Iris pigment epithelial cell (primary cell): ENCODE measurements at regions not wholly inside any gene's neighbourhood (a gene's known extent, or its start where the extent isn't known, plus 50 kb on each side); places are given as distances from the start of the nearest gene placed in this dataset.
"Not testable (repeated sequence)": the region's sequence is repeated elsewhere in the genome, so short reads cannot be mapped to it uniquely, and the experiment has no call there.

Experiments
- DNase-seq: peaks from one replicate; pipeline ENCODE4 v3.0.0-alpha.2; 2011; ENCODE audit warnings: low read depth

DNA sequence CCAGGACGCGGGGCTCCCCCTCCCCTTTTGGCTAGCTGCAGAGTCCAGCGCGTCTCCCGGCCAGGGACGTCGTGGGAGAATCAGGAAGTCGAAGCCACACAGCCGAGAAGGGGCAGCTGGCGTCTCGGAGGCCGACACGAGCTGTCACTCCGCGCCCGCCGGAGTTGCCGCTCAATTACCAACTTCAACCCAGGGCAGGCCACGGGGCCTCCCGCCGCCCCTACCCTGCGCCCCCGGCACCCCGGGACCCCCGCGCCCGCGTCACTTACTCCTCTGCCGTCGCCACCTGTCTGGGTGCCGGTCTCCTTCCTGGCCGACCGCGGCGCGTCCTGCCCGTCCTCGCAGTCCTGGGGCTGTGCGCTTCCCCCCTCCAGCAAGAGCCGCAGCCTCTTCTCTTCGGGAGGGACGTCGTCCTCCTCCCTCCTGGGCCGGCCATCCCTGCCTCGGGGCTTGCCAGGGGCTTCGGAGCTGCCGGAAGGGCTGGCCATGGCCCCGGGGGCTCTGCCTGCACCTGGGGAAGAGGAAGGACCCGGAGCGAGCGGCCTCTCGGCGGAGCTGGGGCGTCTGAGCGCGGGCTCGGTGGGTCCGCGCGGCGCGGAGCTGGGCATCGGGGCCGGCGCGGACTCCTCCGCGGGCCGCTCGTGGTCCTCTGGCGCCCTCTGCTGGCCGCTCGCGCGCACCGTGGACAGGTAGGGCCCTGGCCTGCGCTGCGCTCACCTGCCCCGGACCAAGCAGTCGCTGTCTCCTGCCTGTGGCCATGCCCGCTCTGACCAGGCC lies 65.6 kb upstream of the CLEC6A start:
- DNase-seq: not testable (repeated sequence)

DNA sequence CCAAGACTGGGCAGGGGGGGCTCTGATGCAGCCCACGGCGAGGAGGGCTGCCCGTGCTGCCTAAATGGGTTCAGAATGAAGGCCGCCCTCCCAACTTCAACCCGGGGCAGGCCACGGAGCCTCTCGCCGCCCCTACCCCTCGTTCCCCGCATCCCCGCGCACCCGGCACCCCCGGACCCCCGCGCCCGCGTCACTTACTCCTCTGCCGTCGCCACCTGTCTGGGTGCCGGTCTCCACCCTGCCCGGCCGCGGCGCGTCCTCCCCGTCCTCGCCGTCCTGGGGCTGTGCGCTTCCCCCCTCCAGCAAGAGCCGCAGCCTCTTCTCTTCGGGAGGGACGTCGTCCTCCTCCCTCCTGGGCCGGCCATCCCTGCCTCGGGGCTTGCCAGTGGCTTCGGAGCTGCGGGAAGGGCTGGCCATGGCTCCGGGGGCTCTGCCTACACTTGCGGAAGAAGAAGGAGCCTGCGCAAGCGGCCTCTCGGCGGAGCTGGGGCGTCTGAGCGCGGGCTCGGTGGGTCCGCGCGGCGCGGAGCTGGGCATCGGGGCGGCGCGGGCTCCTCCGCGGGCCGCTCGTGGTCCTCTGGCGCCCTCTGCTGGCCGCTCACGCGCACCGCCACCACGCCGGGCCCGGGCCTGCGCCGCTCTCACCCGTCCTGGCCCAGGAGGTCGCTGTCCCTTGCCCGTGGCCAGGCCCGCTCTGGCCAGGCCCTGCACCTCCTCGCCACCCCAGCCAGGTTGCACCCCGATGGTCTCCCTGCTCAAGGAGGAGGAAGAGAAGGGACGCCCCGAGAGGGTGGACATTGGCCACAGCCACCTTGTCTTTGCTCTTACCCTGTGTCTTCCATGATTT lies 59.3 kb upstream of the CLEC6A start:
- peak; percentile 18 for DNase-seq

DNA sequence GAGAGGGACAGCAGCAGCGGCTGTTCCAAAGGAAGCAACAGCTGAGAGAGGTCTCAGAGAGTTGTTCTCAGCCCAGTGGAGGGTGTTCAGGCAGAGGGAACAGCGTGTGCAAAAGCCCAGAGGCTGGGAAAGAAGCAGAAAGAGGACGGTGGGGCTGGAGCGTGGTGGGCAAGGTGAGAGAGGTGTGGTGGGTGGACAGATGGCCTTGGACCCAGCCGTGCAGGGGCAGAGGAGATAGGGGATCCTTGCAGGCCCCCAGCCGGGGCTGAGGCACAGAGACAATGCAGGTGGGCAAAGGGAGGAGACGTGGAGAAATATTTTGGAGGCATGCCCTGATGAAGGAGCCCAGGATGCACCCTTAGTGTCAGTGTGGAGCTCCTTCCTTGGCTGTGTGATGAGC lies 58.4 kb upstream of the CLEC6A start:
- not testable (repeated sequence) for DNase-seq

- not testable (repeated sequence) for DNase-seq
These were observed 56.2 kb upstream of the CLEC6A start for GRCh38 chr12:8399496-8400034.

DNA sequence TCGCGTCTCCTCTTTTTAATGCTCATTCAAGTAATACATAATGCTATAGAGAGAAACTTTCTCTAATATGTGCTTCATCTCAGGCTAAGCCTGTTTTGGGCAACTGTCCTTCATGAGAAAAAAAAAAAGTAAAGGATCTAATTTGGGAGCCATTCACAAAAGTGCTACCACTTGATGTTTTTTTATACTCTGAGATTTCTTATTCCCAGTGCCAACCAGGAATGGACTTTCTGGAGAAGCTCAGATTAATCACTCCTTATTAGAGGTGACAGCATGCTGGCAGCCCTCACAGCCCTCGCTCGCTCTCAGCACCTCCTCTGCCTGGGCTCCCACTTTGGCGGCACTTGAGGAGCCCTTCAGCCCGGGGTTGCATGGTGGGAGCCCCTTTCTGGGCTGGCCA lies 51.9 kb upstream of the CLEC6A start:
- not testable (repeated sequence) for DNase-seq

- not testable (repeated sequence) for DNase-seq
These were observed 51.4 kb upstream of the CLEC6A start for GRCh38 chr12:8404341-8404740.
